Left hindlimb (tissue), 1 donor: ENCODE measurements at regions not wholly inside any gene's neighbourhood (a gene's known extent, or its start where the extent isn't known, plus 50 kb on each side); places are given as distances from the start of the nearest gene placed in this dataset.

ENCODE experiments used
- DNase-seq: peaks from one replicate; pipeline ENCODE4 v3.0.0-alpha.2; 2018

DNA sequence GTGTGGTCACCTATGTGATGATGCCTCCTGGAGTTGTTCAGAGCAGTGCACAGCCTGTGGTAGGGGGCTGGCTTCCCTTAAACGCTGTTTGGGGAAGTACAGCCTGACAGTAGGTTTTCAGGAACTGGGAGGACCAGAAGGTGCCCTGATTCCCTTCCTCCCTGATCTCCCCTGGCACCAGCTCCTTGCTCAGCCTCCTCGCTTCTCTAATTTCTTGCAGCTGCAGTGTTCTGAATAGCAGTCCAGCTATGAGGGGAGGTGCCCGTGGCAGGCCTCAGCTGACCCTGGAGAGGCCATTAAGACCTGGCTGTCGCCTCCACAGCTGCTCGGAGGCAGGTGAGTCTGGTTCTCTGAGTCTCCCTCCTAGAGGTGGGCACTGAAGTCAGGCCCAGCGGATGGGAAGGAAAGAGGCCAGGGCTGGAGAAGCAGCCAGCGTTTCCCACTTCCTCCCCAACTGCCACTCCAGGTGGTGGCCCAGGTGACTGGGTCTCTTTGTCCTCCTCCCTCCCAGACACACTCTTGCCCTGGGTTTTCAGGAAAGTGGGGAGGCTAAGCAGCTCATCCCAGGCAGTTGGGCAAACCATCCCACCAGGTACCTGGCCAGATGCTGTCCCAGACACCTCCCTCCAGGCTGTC, 52.0 kb upstream of the RPL11 start:
- no peak for DNase-seq

DNA sequence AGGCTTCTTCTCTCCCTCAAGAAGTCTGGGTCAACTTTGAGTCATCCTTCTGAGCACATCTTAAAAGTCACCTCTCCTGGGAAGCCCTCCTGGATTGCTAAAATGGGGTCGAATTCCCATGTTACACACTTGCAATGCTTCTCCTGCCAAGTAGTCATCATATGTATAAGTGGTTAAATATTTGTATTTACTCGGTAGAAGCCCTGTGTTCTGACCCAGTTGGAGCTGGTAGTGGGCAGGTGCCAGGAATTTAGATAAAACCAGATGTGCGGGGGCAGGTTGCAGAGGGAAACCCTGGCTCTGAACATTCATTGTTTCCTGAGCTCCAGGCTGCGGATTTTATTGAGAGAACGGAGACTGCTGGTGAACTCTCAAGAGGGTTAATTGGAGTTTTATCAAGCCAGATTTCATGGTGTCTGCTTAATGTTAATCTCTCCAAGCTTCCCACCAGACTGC, 52.8 kb upstream of the RPL11 start:
- no peak for DNase-seq

DNA sequence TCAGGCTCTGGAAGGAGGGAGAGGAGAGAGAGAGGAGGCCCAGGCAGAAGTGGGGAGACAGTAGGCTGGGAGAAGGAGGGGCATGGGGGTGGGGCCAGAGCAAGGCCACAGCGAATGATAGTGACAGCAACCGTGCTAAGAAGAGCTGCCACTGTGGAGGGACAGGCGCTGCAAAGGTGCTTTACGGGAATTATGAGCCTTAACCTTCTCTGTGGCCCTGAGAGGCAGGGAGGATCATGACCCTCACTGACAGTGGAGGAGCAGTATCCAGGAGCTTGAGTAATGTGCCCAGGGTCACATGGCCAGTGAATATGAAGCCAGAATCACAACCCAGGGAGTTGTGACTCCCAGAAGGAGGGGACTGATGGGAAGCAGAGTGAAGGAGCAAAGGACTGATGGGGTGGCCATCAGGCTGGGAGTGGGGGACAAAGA, 53.4 kb upstream of the RPL11 start:
- no peak for DNase-seq

DNA sequence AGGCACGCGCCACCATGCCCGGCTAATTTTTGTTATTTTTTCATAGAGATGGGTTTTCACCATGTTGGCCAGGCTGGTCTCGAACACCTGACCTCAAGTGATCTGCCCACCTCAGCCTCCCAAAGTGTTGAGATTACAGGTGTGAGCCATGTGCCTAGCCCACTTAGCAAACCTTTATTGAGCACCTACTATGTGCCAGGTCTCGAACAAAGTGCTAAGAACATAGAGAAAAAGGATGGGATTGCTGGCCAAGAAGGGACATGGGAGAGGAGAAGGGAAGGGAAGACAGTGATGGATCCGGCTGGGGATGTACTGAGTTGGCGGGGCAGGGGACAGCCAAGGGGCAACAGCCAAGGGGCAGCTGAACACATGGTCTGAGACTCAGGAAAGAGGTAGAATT, 55.6 kb upstream of the RPL11 start:
- DNase-seq, result no peak

DNA sequence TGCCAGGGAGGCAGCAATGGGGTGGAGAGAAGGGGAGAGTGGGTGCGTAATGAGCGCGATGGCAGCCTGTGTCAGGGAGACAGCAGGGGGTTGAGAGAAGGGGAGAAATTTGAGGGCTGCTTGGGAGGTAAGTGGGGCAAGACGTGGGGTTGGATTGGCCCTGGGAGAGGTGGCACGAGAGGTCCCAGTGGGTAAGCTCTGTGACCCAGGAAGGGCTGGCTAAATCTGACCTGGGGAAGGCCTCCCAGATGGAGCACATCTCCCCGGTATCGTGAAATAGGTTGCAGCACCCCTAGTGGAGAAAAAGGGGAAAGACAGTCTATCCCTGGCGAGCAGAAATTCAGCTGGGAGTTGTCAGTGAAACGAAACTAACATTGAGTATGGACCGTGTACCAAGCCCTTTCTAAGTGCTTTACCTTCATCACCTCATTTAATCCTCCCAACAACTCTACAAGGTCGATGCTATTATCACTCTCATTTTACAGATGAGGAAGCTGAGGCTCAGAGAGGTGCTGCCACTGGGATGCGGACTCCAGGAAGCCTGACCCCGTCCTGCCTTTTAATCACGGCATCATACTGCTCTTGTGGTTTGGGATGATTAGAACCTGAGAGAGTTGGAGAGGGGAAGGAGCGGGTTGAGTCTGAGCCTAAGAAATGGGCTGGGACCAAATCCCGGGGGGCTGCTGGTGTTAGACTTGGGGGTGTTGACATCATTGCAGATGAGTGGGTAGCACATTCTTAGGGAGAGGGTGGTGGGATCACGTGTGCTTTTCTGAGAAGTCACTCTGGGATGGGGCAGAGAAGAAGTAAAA, 56.6 kb upstream of the RPL11 start:
- DNase-seq, result peak; percentile 55

DNA sequence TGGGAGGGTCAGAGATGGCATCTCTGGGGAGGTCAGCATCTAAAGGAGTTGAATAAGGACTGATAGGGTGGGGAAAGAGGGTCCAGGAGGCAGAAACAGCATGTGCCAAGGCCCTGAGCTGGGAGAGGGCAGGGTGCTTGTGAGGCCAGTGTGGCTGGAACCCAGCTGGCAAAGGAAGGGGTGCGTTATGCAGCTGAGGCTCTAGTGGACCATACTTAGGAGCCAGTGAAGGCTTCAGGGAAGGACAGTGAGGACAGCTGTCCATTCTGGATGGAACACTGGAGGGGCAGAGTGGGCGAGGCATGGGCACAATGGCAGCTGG, 57.1 kb upstream of the RPL11 start:
- no peak for DNase-seq

DNA sequence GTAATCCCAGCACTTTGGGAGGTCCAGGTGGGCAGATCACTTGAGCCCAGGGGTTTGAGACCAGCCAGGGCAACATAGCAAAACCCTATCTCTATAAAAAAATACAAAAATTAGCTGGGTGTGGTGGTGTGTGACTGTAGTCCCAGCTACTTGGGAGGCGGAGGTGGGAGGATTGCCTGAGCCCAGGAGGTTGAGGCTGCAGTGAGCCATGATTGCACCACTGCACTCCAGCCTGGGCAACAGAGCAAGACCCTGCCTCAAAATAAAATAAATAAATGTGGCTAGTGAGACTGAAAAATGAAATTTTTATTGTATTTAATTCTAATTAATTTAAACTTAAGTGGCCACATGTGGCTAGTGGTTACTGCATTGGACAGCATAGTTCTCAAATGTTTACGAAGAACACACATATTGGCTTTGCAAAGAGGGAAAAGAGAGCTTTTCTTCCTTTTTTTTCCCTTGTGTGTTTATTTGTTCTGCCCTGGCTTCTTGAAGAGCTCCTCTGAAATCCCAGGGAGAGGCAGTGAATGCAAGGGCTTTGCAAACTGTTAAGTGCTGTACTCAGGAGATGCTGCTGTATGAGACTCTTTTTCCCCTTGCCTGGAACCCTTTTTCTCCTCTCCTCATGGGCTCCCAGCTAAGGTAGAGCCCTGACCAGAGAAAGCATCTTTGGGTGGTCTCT, 59.0 kb upstream of the RPL11 start:
- no peak for DNase-seq

DNA sequence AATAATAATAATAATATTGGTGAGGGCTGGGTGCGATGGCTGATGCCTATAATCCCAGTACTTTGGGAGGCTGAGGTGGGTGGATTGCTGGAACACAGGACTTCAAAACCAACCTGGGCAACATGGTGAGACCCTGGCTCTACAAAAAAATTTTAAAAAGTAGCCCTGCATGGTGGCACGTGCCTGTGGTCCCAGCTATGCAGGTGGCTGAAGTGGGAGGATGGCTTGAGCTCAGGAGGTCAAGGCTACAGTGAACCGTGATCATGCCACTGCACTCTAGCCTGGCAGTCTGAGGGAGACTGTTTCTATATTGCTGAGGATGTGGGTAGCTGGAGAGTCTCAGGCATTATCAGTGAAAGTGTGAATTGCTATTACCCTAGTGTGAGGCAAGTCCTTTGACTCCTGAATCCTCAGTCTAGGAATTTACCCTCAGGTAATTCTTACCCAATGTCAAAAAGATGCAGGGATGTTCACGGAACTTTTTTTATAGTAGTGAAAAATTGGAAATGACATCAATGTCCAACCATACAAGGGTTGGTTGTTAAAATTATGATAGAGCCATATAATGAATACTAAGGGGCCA, 61.8 kb upstream of the RPL11 start:
- DNase-seq, result no peak

DNA sequence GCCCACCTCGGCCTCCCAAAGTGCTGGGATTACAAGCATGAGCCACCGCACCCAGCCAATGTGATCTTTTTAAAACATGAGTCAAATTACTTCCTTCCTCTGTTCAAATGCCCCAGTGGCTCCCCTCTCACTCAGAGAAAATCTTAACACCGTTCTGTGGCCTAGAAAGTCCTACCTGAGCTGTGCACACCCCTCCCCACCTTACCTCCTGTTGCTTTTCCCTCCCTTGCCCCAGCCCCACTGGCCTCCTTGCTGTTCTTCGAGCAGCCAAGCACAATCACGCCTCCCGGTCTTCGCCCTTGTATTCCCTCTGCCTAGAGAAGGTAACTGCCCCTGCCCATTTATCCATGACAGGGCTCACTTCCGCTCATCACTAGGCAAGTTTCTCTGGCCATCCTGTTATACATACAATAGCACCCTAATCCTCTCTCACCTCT, 62.6 kb upstream of the RPL11 start:
- no peak for DNase-seq

GRCh38 chr1:23627069-23627735, 64.4 kb upstream of the RPL11 start:
- no peak for DNase-seq

DNA sequence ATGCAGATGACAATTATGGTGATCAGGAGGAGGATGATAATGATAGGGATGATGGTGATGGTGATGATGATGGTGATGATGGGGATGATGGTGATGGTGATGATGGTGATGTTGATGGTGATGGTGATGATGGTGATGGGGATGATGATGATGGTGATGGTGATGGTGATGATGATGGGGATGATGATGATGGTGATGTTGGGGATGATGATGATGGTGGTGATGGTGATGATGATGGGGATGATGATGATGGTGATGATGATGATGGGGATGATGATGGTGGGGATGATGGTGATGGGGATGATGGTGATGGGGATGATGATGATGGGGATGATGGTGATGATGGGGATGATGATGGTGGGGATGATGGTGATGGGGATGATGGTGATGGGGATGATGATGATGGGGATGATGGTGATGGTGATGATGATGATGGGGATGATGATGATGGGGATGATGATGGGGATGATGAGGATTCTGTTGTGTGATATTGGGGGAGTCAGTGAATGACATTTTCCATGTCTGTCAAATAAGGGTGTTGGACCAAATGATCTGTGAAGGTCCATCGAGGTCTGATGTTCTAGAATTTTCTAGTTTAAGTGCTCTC, 65.6 kb upstream of the RPL11 start:
- DNase-seq, result no peak

DNA sequence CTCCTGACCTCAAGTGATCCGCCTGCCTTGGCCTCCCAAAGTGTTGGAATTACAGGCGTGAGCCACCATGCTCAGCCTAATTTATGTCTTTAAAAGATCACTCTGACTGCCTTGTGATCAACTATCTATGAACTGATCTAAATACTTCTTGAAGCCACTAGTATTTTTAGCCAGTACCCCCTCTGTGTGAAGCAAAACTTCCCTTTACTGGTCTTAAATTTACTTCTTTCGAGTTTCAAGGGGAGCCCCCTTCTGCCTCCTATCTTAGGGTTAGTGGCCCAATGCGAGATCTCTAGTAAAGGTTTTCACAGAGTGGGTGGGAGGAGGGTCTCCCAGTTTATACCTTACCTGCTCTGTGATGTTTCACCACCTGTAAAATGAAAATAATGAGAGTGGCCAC, 66.1 kb upstream of the RPL11 start:
- DNase-seq, result no peak

DNA sequence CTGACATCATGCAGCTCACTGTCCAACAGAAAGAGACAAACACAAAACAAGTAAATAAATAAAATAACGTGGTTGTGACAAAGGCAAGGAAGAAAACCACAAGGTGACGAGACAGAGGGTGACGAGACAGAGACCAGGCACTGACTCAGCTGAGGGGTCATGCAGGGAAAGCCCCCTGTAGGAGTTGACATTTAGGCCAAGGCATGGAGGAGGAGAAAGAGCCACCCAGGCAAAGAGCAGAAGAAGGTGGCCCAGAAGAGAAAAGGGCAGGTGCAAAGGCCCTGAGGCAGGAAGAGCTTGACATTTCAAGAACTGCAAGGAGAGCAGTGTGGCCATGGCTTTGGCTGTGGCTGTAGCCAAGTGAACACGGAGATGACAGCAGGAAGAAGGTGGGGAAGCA, 65.1 kb upstream of the ID3 start:
- DNase-seq, result no peak

DNA sequence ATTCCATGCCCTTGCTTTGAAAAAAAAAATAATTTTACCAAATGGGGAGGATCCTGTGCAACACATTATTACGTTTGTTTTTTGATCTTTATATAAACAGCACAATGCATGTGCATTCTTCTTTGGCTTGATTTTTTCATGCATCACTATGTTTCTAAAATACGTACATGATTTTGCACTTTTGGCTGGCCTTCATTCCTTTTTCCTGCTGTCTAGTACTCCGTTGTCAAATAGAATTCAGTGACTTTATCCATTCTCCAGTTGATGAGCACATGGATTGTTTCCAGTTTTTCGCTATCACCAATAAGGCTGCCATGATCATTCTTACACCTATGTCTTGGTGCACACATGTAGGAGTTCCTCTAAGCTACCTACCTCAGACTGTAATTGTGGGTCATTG, 63.0 kb upstream of the ID3 start:
- no peak for DNase-seq

DNA sequence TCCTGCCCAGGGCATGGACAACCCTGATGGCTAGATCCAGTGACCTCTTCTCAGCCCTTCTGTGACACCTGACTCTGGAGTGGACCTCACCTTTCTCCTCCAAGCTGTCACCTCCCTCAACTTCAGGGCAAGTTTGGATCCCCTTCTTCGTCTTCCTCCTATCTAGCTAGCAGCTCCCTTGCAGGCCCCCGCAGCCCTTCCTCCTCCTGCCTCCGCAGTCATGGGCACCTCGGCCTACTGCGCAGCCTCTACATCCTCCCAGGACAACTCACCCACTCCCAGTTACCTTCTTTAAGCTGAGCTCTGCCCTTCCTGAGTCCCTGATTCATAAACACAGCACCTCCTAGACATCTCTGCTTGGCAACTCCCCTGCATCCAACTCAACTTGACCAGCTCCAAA, 61.3 kb upstream of the ID3 start:
- no peak for DNase-seq

- DNase-seq, result no peak
Observed at GRCh38 chr1:23619299-23620188, 60.2 kb upstream of the ID3 start.

DNA sequence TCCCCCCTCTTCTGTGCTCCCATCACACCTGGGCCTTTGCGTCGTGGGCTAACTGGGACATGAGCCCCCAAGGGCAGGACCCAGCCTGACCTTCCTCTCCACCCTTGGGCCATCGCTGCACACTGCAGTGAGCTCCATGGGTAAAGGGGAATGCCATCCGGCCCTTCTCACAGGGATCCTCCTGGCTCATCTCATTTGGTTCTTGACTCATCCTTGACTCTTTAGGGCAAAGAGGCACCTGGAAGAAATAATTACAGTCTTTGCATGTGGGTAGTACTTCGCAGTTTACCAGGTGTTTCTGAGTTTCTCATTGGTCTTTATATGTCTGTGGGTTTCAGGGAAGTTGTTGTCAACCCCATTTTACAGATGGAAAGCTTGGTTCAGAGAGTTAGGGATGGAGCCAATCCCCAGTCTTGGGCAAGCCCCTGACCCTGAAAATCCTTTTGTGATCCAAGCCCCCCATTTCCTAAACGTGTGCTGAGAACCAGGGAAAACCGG, 59.3 kb upstream of the ID3 start:
- DNase-seq, result no peak

GRCh38 chr1:23617084-23617521, 57.8 kb upstream of the ID3 start:
- DNase-seq, result no peak

GRCh38 chr1:23616292-23616824, 57.1 kb upstream of the ID3 start:
- DNase-seq, result no peak

GRCh38 chr1:23615852-23616251, 56.6 kb upstream of the ID3 start:
- no peak for DNase-seq

DNA sequence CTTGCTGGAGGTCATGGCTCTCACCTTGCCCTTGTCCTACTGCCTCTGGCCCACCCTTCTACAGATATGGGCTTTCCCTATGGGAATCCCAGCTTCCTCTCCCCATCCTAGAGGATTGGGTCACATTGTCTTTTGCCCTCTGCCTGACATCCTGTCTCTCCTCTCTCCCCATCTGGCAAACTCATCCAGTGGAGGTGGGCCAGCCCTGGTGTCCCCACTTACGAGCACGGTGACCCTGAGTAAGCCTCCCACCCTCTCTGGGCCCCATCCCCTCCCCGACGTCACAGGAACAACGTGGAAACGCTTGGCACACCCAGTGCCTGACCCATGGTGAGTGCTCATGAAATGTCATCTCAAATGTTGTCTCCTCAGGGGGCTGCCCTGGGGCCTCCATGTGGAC, 56.1 kb upstream of the ID3 start:
- no peak for DNase-seq
